ENCODE measurements at regions not wholly inside any gene's neighbourhood (a gene's known extent, or its start where the extent isn't known, plus 50 kb on each side); places are given as distances from the start of the nearest gene placed in this dataset.

DNA sequence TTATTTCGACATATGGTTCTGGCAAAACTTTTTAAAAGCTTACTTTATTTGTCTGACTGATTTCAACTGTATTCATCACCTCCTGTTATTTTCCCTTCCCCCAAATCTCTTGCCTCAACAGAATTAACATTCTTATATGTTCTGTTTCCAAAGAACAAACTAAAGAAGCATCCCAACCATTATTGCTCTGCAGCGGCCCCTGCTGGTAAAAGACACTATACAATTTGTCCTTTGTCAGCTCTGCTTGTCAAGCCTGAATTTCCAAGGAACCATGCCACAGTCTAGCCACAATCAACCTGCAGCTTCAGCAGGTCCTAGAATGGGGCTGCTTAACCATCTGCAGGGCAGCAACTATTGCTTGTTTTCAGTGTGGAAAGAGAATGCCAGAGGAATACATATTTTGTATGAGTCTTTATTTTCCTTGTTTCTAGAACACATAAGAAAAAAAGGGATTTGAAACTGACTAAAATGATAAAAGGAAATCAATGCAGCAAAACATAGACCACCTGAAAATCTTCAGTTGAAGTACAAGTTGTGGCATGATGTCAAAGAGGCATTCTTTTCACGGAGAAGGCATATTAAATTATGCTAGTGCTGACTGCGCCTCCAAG is 845.3 kb downstream of the DIAPH3 start:
- TF ChIP-seq POLR2AphosphoS5 (IDR thresholded peaks at IDR 0.05; ENCODE audit: low read depth, low read length): no peak
- TF ChIP-seq TAF1 (IDR thresholded peaks at IDR 0.05; ENCODE audit: borderline replicate concordance, insufficient read depth, low read length): no peak
- no peak for TF ChIP-seq FOXP2 (optimal IDR thresholded peaks at IDR 0.05; ENCODE audit: borderline replicate concordance, extremely low read depth, extremely low read length, insufficient read depth)
- no peak for TF ChIP-seq SIN3A (IDR thresholded peaks at IDR 0.05; ENCODE audit: borderline replicate concordance, insufficient read depth, low read length)
- TF ChIP-seq, protein P1, sequence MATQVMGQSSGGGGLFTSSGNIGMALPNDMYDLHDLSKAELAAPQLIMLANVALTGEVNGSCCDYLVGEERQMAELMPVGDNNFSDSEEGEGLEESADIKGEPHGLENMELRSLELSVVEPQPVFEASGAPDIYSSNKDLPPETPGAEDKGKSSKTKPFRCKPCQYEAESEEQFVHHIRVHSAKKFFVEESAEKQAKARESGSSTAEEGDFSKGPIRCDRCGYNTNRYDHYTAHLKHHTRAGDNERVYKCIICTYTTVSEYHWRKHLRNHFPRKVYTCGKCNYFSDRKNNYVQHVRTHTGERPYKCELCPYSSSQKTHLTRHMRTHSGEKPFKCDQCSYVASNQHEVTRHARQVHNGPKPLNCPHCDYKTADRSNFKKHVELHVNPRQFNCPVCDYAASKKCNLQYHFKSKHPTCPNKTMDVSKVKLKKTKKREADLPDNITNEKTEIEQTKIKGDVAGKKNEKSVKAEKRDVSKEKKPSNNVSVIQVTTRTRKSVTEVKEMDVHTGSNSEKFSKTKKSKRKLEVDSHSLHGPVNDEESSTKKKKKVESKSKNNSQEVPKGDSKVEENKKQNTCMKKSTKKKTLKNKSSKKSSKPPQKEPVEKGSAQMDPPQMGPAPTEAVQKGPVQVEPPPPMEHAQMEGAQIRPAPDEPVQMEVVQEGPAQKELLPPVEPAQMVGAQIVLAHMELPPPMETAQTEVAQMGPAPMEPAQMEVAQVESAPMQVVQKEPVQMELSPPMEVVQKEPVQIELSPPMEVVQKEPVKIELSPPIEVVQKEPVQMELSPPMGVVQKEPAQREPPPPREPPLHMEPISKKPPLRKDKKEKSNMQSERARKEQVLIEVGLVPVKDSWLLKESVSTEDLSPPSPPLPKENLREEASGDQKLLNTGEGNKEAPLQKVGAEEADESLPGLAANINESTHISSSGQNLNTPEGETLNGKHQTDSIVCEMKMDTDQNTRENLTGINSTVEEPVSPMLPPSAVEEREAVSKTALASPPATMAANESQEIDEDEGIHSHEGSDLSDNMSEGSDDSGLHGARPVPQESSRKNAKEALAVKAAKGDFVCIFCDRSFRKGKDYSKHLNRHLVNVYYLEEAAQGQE (IDR thresholded peaks at IDR 0.05; ENCODE audit: insufficient read depth in 1 of 2, low read depth in 2 of 2, low read length in 2 of 2): no peak

DNA sequence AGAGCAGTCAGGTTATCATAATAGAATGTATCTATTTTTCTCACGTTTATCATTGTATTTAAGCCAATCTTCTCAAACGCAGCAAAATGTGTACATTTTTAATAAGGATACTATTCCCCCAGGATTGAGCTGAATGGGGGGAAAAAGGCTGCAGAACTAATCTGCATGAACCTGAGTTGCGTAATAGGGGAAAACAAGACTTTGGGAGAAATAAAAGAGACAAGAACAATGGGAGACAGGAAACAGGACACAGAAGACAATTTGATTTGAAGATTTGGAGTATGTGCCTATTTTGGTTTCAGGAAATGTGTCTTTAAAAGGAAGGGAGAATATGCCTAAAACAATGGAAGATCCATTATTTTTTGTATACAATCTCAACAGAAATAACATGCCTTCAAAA is 844.5 kb downstream of the DIAPH3 start:
- no peak for TF ChIP-seq TAF1 (IDR thresholded peaks at IDR 0.05; ENCODE audit: borderline replicate concordance, insufficient read depth, low read length)
- TF ChIP-seq FOXP2 (optimal IDR thresholded peaks at IDR 0.05; ENCODE audit: borderline replicate concordance, extremely low read depth, extremely low read length, insufficient read depth): no peak

DNA sequence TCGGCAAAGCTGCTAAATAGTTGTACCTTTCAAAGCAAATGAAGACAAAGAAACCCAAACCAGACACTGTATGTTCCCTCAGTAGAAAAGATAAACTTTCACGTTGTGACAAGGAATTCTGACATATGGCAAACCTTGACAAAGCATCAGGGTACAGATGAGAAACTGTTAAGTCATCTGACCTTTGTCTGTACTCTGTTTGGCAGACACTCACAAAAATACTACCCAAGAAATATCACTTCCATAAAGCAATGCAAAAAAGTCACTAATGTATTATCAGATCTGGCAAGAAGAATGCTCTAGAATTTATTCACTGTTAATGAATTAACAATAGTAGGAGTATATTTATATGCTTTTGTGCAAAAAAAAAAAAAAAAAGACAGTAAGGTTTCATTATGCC is 843.7 kb downstream of the DIAPH3 start:
- TF ChIP-seq SIN3A (IDR thresholded peaks at IDR 0.05; ENCODE audit: borderline replicate concordance, insufficient read depth, low read length) (no peak), POLR2AphosphoS5 (IDR thresholded peaks at IDR 0.05; ENCODE audit: low read depth, low read length) (no peak), TAF1 (IDR thresholded peaks at IDR 0.05; ENCODE audit: borderline replicate concordance, insufficient read depth, low read length) (no peak), FOXP2 (optimal IDR thresholded peaks at IDR 0.05; ENCODE audit: borderline replicate concordance, extremely low read depth, extremely low read length, insufficient read depth) (no peak)
- TF ChIP-seq, protein P1 (IDR thresholded peaks at IDR 0.05; ENCODE audit: insufficient read depth in 1 of 2, low read depth in 2 of 2, low read length in 2 of 2): no peak

DNA sequence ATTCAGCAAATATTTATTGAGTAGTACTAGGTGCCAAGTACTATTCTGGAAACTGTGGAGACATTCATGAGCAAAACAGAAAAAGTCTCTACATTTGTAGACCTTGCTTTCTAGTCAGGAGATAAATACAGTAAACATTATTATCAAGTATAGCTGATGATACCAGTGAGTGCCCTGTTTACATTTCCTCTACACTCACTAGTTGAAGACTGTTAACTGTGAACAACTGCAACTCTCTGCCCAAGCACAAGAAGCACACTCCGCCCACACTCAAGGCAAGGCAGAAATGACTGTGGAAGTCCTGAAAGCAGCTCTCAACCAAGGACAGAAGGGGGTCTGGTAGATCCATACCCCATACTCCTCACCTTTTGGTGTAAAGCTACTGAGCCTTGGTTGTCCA is 837.0 kb downstream of the DIAPH3 start:
- no peak for TF ChIP-seq TAF1 (IDR thresholded peaks at IDR 0.05; ENCODE audit: borderline replicate concordance, insufficient read depth, low read length)
- TF ChIP-seq SIN3A (IDR thresholded peaks at IDR 0.05; ENCODE audit: borderline replicate concordance, insufficient read depth, low read length): no peak
- no peak for TF ChIP-seq POLR2AphosphoS5 (IDR thresholded peaks at IDR 0.05; ENCODE audit: low read depth, low read length)
- TF ChIP-seq, protein P1 (IDR thresholded peaks at IDR 0.05; ENCODE audit: insufficient read depth in 1 of 2, low read depth in 2 of 2, low read length in 2 of 2): no peak
- no peak for TF ChIP-seq FOXP2 (optimal IDR thresholded peaks at IDR 0.05; ENCODE audit: borderline replicate concordance, extremely low read depth, extremely low read length, insufficient read depth)

- TF ChIP-seq, protein P1 (IDR thresholded peaks at IDR 0.05; ENCODE audit: insufficient read depth in 1 of 2, low read depth in 2 of 2, low read length in 2 of 2): no peak
- no peak for TF ChIP-seq TAF1 (IDR thresholded peaks at IDR 0.05; ENCODE audit: borderline replicate concordance, insufficient read depth, low read length)
- no peak for TF ChIP-seq FOXP2 (optimal IDR thresholded peaks at IDR 0.05; ENCODE audit: borderline replicate concordance, extremely low read depth, extremely low read length, insufficient read depth)
- no peak for TF ChIP-seq SIN3A (IDR thresholded peaks at IDR 0.05; ENCODE audit: borderline replicate concordance, insufficient read depth, low read length)
- TF ChIP-seq POLR2AphosphoS5 (IDR thresholded peaks at IDR 0.05; ENCODE audit: low read depth, low read length): no peak
Measured at GRCh38 chr13:59330764-59331163, 833.0 kb downstream of the DIAPH3 start.
